A673 (cell line): ENCODE measurements at regions not wholly inside any gene's neighbourhood (a gene's known extent, or its start where the extent isn't known, plus 50 kb on each side); places are given as distances from the start of the nearest gene placed in this dataset.

ENCODE experiments used
- BruUV-seq: library from RNA; stranded (reverse); fragments of 400-500 nt; replicated peaks from 2 replicates; lab custom pipeline; 2021; lab: Mats Ljungman, UMichigan
- CTCF ChIA-PET: fragments of 300-600 bp; sonication (Branson Sonifier 250); formaldehyde crosslinking; loops from one replicate; lab custom pipeline; 2022; ENCODE audit warnings: antibody characterized with exemption; lab: Charles Lee
- POLR2A ChIA-PET: fragments of 300-600 bp; sonication (Branson Sonifier 250); formaldehyde crosslinking; loops from one replicate; lab custom pipeline; 2022; ENCODE audit warnings: antibody characterized with exemption; ENCODE audit not compliant: low non-redundant PET; lab: Charles Lee
- DNase-seq: peaks from one replicate; pipeline ENCODE4 v3.0.0-alpha.2; 2015; ENCODE audit warnings: low spot score
- H3K27ac ChIP-seq: fragments of 200-600 bp; sonication (generic); 2 replicates; pipeline ENCODE4 v1.5.1; 2016; ENCODE audit warnings: mixed run types, low read depth, mild to moderate bottlenecking, mixed read lengths, antibody characterized with exemption, low read length; ENCODE audit not compliant: poor library complexity, severe bottlenecking
- H3K27me3 ChIP-seq: fragments of 200-600 bp; sonication (generic); replicated peaks from 2 replicates; pipeline ENCODE4 v1.6.1; 2017; ENCODE audit warnings: mixed run types, low read depth, mild to moderate bottlenecking, mixed read lengths, antibody characterized with exemption, low read length; ENCODE audit not compliant: insufficient read depth, poor library complexity
- H3K36me3 ChIP-seq: fragments of 200-600 bp; sonication (generic); 2 replicates; pipeline ENCODE4 v1.6.1; 2016; ENCODE audit warnings: mixed run types, mild to moderate bottlenecking, mixed read lengths, antibody characterized with exemption, low read length; ENCODE audit not compliant: insufficient read depth, poor library complexity, severe bottlenecking
- H3K4me1 ChIP-seq: fragments of 200-600 bp; sonication (generic); 2 replicates; pipeline ENCODE4 v1.6.1; 2017; ENCODE audit warnings: mixed run types, mild to moderate bottlenecking, mixed read lengths, antibody characterized with exemption, low read length; ENCODE audit not compliant: insufficient read depth, poor library complexity, severe bottlenecking
- H3K4me3 ChIP-seq: fragments of 200-600 bp; sonication (generic); 2 replicates; pipeline ENCODE4 v1.5.1; 2016; ENCODE audit warnings: low read depth, mixed run types, mild to moderate bottlenecking, mixed read lengths, low read length; ENCODE audit not compliant: poor library complexity, severe bottlenecking
- H3K9me3 ChIP-seq: fragments of 200-600 bp; sonication (generic); 2 replicates; pipeline ENCODE4 v1.6.1; 2016; ENCODE audit warnings: mixed run types, low read depth, mild to moderate bottlenecking, mixed read lengths, antibody characterized with exemption, low read length; ENCODE audit not compliant: poor library complexity, severe bottlenecking
- CTCF ChIP-seq: fragments of 300-800, 200-600 bp; sonication (generic); conservative IDR thresholded peaks from 2 replicates; pipeline ENCODE4 v1.5.1; 2017; ENCODE audit warnings: low read depth, mild to moderate bottlenecking, antibody characterized with exemption, low read length, moderate library complexity, mixed read lengths
- EZH2 ChIP-seq: fragments of 200-600 bp; sonication (generic); IDR thresholded peaks from 2 replicates; pipeline ENCODE4 v1.6.1; 2017; ENCODE audit warnings: borderline replicate concordance, low read depth, mild to moderate bottlenecking, mixed read lengths, antibody characterized with exemption, low read length; ENCODE audit not compliant: poor library complexity, severe bottlenecking
- intact Hi-C: fragments of 100-400 bp; cut with micrococcal nuclease; formaldehyde crosslinking; loops from one replicate; pipeline ENCODE4 v1.10.0; 2022; ENCODE audit not compliant: unreplicated experiment

- no peak for TF ChIP-seq EZH2
- TF ChIP-seq CTCF = no peak
- Histone ChIP-seq H3K27me3 (peaks cover 4% of the 10 kb centered on the region), H3K4me1 (no peaks in the 10 kb centered on the region), H3K36me3 (no peaks in the 10 kb centered on the region), H3K4me3 (no peak overlapping the region), H3K9me3 (no peaks in the 10 kb centered on the region), H3K27ac (no peak overlapping the region)
- no TSS peak for BruUV-seq
- no peak for DNase-seq
- intact Hi-C loops = no loop called here
- POLR2A ChIA-PET = no interaction called here
- CTCF ChIA-PET = no interaction called here
Measured at GRCh38 chr18:76142611-76143010, 352.4 kb downstream of the ZNF516 start.

GRCh38 chr18:76139844-76140243 is 355.2 kb downstream of the ZNF516 start:
- peaks cover 8% of the 10 kb centered on the region for H3K27me3 ChIP-seq
- H3K4me1 ChIP-seq = no peaks in the 10 kb centered on the region
- intact Hi-C loops = no loop called here
- CTCF ChIA-PET = no interaction called here
- POLR2A ChIA-PET = no interaction called here
- H3K4me3 ChIP-seq = no peak overlapping the region
- BruUV-seq = no TSS peak
- no peak for DNase-seq
- H3K36me3 ChIP-seq = no peaks in the 10 kb centered on the region
- H3K27ac ChIP-seq = no peak overlapping the region
- TF ChIP-seq CTCF (no peak), EZH2 (no peak)
- H3K9me3 ChIP-seq = no peaks in the 10 kb centered on the region

- Histone ChIP-seq H3K4me3 (no peak overlapping the region), H3K27ac (no peak overlapping the region), H3K4me1 (no peaks in the 10 kb centered on the region), H3K27me3 (peaks cover 4% of the 10 kb centered on the region), H3K9me3 (no peaks in the 10 kb centered on the region), H3K36me3 (no peaks in the 10 kb centered on the region)
- no peak for TF ChIP-seq CTCF
- no peak for TF ChIP-seq EZH2
- intact Hi-C loops = no loop called here
- POLR2A ChIA-PET = no interaction called here
- DNase-seq = no peak
- CTCF ChIA-PET = no interaction called here
- no TSS peak for BruUV-seq
Measured at GRCh38 chr18:76137216-76137615, 357.8 kb downstream of the ZNF516 start.

GRCh38 chr18:76136701-76137100 is 358.3 kb downstream of the ZNF516 start:
- TF ChIP-seq EZH2 (no peak), CTCF (no peak)
- intact Hi-C loops = no loop called here
- Histone ChIP-seq H3K27me3 (peaks cover 4% of the 10 kb centered on the region), H3K36me3 (no peaks in the 10 kb centered on the region), H3K27ac (no peak overlapping the region), H3K4me1 (no peaks in the 10 kb centered on the region), H3K9me3 (no peaks in the 10 kb centered on the region), H3K4me3 (no peak overlapping the region)
- BruUV-seq = no TSS peak
- ChIA-PET CTCF (no interaction called here), POLR2A (no interaction called here)
- no peak for DNase-seq
